Activated naive CD8-positive, alpha-beta T cell treated with anti-CD3 and anti-CD28 coated beads, Interleukin-2, amount 50 U/mL, for 24 hours (primary cell): ENCODE measurements at regions not wholly inside any gene's neighbourhood (a gene's known extent, or its start where the extent isn't known, plus 50 kb on each side); places are given as distances from the start of the nearest gene placed in this dataset.
"Not testable (repeated sequence)": the region's sequence is repeated elsewhere in the genome, so short reads cannot be mapped to it uniquely, and the experiment has no call there.

Source experiments
- ATAC-seq: fragments of 150-1000 bp; cut with Tn5 transposase; one replicate; pipeline ENCODE4 v1.10.0; 2021
- DNase-seq: peaks from one replicate; pipeline ENCODE4 v3.0.0; 2021
- H3K27ac Mint-ChIP-seq: one replicate; pipeline ENCODE4 v1.8.0; 2021; ENCODE audit warnings: mild to moderate bottlenecking, mixed read lengths
- H3K27me3 Mint-ChIP-seq: one replicate; pipeline ENCODE4 v1.8.0; 2021; ENCODE audit warnings: mixed read lengths
- H3K36me3 Mint-ChIP-seq: one replicate; pipeline ENCODE4 v1.8.0; 2021; ENCODE audit warnings: low read depth, mixed read lengths
- H3K4me1 Mint-ChIP-seq: one replicate; pipeline ENCODE4 v1.8.0; 2021; ENCODE audit warnings: mixed read lengths
- H3K4me3 Mint-ChIP-seq: one replicate; pipeline ENCODE4 v1.8.0; 2021; ENCODE audit warnings: mild to moderate bottlenecking, moderate library complexity, mixed read lengths
- H3K9me3 Mint-ChIP-seq: one replicate; pipeline ENCODE4 v1.8.0; 2021; ENCODE audit warnings: mixed read lengths

DNA sequence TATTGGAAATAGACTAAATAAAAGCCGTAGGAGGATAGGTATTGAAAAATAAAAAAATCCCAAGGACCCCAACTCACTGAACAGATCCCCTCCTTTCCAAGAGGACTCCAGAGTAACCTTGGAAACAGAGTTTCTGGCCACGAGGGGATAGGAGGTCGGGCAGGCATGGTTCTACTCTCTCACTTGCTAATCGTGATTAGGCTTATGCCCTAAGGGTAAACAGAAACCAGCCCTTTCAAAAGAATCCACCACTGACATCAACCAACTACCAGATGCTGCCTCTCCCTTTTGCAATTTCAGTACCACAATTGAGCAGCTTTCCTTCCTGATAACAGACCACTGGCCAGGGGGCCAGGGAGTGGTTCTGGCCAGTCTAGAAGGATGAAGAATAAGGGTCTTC lies 477.8 kb downstream of the EIPR1 start:
- no peak overlapping the region for H3K27ac Mint-ChIP-seq
- no peak for ATAC-seq
- DNase-seq, result no peak
- no peaks in the 10 kb centered on the region for H3K9me3 Mint-ChIP-seq
- no peaks in the 10 kb centered on the region for H3K27me3 Mint-ChIP-seq
- H3K4me3 Mint-ChIP-seq, result no peak overlapping the region
- H3K4me1 Mint-ChIP-seq, result peaks cover 11% of the 10 kb centered on the region
- no peaks in the 10 kb centered on the region for H3K36me3 Mint-ChIP-seq

DNA sequence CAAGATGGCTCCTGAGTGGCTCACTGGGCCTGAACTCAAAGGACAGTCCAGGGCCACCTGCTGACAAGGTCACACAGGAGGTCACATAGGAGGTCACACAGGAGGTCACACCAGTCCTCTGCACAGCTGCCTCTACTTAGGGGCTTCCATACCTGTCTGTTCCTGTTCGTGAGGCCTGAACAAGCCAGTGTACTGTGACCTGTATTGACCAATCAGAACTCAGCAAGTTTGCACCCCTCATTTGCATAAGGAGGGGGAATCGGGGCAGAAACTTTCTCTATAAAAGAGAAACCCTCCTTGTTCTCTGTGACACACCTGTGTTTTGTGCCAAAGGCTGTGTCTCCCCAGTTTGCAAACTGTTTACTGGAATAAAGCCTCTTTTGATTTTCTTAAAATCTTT lies 478.9 kb downstream of the EIPR1 start:
- Mint-ChIP-seq H3K27me3 (no peaks in the 10 kb centered on the region), H3K4me1 (peaks cover 11% of the 10 kb centered on the region), H3K9me3 (no peaks in the 10 kb centered on the region), H3K36me3 (no peaks in the 10 kb centered on the region), H3K27ac (no peak overlapping the region), H3K4me3 (no peak overlapping the region)
- no peak for ATAC-seq
- no peak for DNase-seq

DNA sequence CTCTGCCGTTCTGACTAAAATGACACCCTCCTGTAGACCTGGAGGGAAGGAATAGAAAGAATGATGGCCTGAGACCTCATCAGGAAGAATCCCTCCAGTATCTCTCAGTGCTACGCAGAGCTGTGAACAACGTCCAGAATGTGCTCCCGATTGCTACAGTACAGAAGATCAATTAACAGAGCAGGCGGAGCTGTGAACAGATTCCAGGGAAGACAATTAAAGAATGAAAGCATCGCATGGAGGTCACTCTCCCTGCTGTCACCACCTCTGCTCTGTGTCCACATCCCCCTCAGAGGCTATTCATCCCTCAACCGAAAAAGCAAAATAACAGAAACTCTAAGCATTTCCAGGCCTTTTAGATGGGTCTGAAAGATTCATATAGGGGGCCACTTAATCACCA lies 481.0 kb downstream of the EIPR1 start:
- H3K36me3 Mint-ChIP-seq, result no peaks in the 10 kb centered on the region
- H3K4me1 Mint-ChIP-seq, result peaks cover 6% of the 10 kb centered on the region
- ATAC-seq (no peak), DNase-seq (no peak)
- no peak overlapping the region for H3K4me3 Mint-ChIP-seq
- no peaks in the 10 kb centered on the region for H3K27me3 Mint-ChIP-seq
- no peaks in the 10 kb centered on the region for H3K9me3 Mint-ChIP-seq
- no peak overlapping the region for H3K27ac Mint-ChIP-seq

DNA sequence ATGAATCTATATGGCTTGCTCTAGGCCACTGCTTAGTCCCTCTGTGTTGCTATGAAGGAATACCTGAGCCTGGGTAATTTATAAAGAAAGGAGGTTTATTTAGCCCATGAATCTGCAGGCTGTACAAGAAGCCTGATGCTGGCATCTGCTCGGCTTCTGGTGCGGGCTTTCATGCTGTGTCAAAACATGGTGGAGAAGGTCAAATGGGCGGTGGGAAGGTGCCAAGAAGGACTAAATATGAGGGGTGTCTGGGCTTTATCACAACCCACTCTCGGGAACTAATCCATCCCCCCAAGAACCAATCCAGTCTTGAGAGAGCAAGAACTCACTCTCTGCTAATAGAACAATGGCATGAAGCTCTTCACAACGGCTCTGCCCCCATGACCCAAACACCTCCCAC lies 481.6 kb downstream of the EIPR1 start:
- H3K27me3 Mint-ChIP-seq, result no peaks in the 10 kb centered on the region
- H3K4me3 Mint-ChIP-seq, result no peak overlapping the region
- no peak overlapping the region for H3K27ac Mint-ChIP-seq

DNA sequence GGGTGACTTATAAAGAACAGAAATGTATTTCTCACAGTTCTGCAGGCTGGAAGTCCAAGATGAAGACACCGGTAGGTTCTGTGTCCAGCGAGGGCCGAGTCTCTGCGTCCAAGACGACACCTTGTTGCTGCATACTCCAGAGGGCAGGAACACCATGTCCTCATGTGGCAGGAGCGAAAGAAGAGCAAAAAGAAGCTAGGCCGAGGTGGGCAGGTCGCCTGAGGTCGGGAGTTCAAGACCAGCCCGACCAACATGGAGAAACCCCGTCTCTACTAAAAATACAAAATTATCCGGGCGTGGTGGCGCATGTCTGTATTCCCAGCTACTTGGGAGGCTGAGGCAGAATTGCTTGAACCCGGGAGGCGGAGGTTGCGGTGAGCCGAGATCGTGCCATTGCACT lies 483.6 kb downstream of the EIPR1 start:
- not testable (repeated sequence) for H3K9me3 Mint-ChIP-seq, DNase-seq, H3K4me1 Mint-ChIP-seq, H3K4me3 Mint-ChIP-seq, H3K27me3 Mint-ChIP-seq, H3K27ac Mint-ChIP-seq, ATAC-seq, H3K36me3 Mint-ChIP-seq

More for the DNA sequence above, 481.6 kb downstream of the EIPR1 start:
- Mint-ChIP-seq H3K9me3 (no peaks in the 10 kb centered on the region), H3K36me3 (no peaks in the 10 kb centered on the region), H3K4me1 (no peaks in the 10 kb centered on the region)
- DNase-seq, result no peak
- no peak for ATAC-seq

DNA sequence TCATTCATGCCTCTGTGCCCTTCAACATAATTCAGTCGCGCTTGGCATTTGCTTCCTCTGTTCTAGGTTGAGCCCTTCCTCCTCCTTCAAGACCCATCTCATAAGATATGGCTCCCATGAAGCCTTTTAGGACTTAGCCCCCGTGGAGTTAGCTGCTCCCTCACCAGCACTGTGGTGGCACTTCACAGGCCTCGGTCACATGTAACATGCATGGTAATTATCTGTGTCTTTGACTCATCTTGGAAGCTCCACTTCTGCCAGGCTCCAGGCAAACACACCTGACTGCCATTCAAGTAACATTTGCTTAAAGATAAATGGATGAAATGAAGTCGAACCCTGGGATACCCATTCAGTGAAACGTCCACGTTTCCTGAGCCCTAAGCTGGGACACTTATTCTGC lies 484.7 kb downstream of the EIPR1 start:
- Mint-ChIP-seq H3K27me3 (peaks cover 5% of the 10 kb centered on the region), H3K36me3 (no peaks in the 10 kb centered on the region), H3K9me3 (no peaks in the 10 kb centered on the region), H3K4me1 (no peaks in the 10 kb centered on the region), H3K4me3 (no peak overlapping the region), H3K27ac (no peak overlapping the region)
- no peak for DNase-seq
- no peak for ATAC-seq

DNA sequence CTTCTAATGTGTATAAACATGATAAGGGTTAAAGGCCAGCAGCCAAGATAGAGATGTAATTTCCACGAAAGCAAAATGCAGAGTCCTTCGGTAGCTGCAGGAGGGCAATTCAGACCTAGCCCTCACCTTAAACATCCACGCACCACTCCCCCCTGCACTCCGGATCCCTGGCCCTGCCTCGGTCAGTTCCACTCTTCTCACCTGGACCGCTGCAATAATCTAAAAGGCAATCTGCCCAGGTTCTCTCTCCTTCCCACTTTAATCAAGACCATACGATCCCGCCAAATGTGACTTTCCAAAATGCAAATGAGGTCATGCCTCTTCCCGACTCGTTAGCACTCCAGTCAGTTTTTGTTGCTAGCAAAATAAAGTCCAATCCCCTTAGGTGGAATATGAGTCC lies 485.2 kb downstream of the EIPR1 start:
- no peaks in the 10 kb centered on the region for H3K4me1 Mint-ChIP-seq
- H3K27me3 Mint-ChIP-seq, result peaks cover 5% of the 10 kb centered on the region
- H3K36me3 Mint-ChIP-seq, result no peaks in the 10 kb centered on the region
- H3K9me3 Mint-ChIP-seq, result no peaks in the 10 kb centered on the region
- DNase-seq, result no peak
- no peak for ATAC-seq
- no peak overlapping the region for H3K27ac Mint-ChIP-seq
- H3K4me3 Mint-ChIP-seq, result no peak overlapping the region

DNA sequence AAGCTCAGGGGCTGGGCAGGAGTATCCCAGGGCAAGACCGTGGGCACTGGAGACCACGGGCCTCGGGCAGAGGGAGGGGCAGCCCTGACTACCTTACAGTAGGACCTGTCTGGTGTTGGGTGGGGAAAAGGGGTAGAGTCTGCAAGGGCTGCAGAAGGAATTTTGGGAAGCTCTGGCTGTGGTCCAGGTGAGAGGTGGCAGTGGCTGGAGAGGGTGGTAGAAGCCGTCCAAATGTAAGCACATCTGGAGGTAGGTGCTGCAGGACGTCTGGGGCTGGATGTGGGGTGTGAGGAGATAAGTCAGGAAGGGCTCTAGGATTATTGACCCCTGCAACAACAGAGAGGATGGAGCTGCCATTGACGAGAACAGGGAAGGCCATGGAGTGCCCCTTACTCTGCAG lies 486.7 kb downstream of the EIPR1 start:
- Mint-ChIP-seq H3K4me3 (no peak overlapping the region), H3K36me3 (no peaks in the 10 kb centered on the region)
- no peak for ATAC-seq

DNA sequence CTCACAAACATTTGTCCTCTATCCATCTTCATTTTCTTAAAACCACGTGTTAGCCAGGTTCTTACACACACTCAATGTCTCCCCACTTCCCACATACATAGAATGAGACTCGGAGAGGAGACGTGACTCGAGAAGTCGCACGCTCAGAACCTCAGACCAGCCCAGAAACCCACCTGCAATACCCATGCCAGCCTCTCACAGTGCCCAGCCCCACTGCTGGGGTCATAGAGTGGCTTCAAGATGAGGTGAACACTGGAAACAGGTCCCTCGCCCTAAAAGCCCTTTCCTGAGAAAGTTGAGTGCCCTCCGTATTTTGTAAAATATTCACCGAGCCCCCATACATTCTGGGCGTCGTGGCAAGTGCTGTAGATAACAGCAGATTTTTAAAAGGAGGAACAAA lies 487.4 kb downstream of the EIPR1 start:
- no peaks in the 10 kb centered on the region for H3K36me3 Mint-ChIP-seq
- H3K27me3 Mint-ChIP-seq, result peaks cover 11% of the 10 kb centered on the region
- H3K27ac Mint-ChIP-seq, result no peak overlapping the region
- DNase-seq, result no peak
- H3K4me1 Mint-ChIP-seq, result no peaks in the 10 kb centered on the region
- no peak overlapping the region for H3K4me3 Mint-ChIP-seq
- H3K9me3 Mint-ChIP-seq, result no peaks in the 10 kb centered on the region
- ATAC-seq, result no peak

More for the DNA sequence above, 486.7 kb downstream of the EIPR1 start:
- Mint-ChIP-seq H3K27me3 (peaks cover 11% of the 10 kb centered on the region), H3K9me3 (no peaks in the 10 kb centered on the region), H3K4me1 (no peaks in the 10 kb centered on the region), H3K27ac (no peak overlapping the region)
- no peak for DNase-seq

DNA sequence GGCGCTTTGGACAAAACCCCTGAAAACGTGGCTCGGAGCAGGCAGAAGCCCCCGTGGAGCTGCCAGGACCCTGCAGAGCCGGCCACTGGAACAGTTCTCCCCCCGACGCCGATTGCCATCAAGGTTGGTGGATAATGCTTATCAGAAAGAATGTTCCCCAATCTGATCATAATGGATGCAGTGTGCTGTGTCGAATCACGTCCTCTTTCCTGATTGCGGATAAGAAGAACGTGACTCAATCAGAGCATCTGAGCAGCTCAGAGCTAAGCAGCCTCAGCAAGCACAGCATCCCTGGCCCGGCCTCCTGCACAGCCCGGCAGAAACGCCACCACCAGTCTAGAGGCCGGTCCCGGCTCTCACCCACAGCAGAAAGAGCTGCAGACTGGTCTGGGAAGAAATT lies 488.0 kb downstream of the EIPR1 start:
- H3K4me1 Mint-ChIP-seq, result no peaks in the 10 kb centered on the region
- H3K36me3 Mint-ChIP-seq, result no peaks in the 10 kb centered on the region
- no peak for DNase-seq
- peaks cover 12% of the 10 kb centered on the region for H3K27me3 Mint-ChIP-seq
- no peaks in the 10 kb centered on the region for H3K9me3 Mint-ChIP-seq
- ATAC-seq, result no peak
- no peak overlapping the region for H3K4me3 Mint-ChIP-seq
- H3K27ac Mint-ChIP-seq, result no peak overlapping the region

DNA sequence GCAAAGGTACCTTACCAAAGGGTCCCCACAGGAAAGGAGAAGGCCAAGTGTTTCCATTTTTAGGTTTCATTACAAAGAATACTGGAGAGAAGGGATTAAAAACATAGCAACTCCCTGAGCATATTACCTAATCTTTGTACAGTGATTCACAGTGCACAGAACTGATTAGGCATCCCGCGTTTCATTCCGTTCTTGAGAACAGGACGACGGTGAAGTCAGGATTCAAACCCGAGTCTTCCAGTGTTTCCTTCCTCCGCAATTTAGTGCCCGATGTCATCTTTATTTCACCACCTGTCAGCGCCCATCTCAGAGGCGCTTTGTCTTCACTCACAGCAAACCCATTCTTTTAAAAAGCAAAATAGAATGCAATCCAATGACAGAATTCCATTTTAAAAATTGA lies 488.5 kb downstream of the EIPR1 start:
- Mint-ChIP-seq H3K4me3 (no peak overlapping the region), H3K36me3 (no peaks in the 10 kb centered on the region), H3K27ac (no peak overlapping the region), H3K9me3 (no peaks in the 10 kb centered on the region), H3K27me3 (peaks cover 12% of the 10 kb centered on the region), H3K4me1 (no peaks in the 10 kb centered on the region)
- ATAC-seq, result no peak
- DNase-seq, result no peak

DNA sequence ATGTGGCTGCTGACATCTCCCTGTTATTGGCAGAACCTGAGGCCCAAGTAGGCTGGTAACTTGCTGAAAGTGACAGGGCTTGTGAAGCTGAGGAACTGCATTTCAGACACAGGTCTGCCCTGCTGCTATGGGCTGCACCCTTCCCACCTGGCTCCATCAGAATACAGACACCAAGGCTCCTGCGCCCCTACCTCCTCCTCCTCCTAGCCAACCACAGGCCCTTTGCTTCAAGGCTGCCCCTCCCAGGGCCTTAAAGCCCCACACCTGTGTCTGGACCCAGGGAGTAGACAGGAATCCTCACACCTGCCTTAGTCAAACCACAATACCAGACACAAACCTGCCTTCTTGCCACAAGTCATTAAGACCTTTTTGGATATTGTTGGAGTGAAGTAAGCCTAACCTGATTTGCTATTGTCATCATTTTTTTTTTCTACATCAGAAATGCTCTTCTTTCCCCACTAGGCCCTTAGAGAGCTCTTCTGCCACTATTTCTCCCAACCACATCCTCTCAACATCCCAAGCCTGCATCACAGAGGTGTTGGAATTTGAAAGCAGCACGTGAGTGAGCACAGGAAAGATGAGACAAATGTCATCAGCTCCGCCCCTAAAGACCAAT lies 489.7 kb downstream of the EIPR1 start:
- no peak overlapping the region for H3K4me3 Mint-ChIP-seq
- no peak for DNase-seq
- H3K27me3 Mint-ChIP-seq, result peaks cover 12% of the 10 kb centered on the region
- H3K36me3 Mint-ChIP-seq, result no peaks in the 10 kb centered on the region
- ATAC-seq, result no peak
- no peaks in the 10 kb centered on the region for H3K4me1 Mint-ChIP-seq
- H3K9me3 Mint-ChIP-seq, result peaks cover 5% of the 10 kb centered on the region
- H3K27ac Mint-ChIP-seq, result no peak overlapping the region

DNA sequence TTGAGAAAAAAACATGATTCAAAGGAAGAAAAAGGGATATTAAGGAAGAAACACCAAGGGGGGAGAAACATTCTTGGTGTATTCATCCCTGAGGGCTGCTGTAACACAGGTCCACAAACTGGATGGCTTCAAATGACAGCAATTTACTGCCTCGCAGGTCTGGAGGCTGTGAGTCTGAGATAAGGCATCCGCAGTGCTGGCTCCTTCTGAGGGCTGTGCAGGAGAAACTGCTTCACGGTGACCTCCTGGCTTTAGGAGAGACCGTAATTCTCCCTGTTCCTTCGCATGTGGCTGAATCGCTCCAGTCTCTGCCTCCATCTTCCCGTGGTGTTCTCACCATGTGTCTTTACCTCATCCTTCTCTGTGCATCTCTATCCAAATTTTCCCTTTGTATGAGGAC lies 490.7 kb downstream of the EIPR1 start:
- Mint-ChIP-seq H3K36me3 (no peaks in the 10 kb centered on the region), H3K4me1 (no peaks in the 10 kb centered on the region), H3K27me3 (peaks cover 12% of the 10 kb centered on the region), H3K27ac (no peak overlapping the region), H3K9me3 (peaks cover 13% of the 10 kb centered on the region), H3K4me3 (no peak overlapping the region)
- DNase-seq (no peak), ATAC-seq (no peak)

DNA sequence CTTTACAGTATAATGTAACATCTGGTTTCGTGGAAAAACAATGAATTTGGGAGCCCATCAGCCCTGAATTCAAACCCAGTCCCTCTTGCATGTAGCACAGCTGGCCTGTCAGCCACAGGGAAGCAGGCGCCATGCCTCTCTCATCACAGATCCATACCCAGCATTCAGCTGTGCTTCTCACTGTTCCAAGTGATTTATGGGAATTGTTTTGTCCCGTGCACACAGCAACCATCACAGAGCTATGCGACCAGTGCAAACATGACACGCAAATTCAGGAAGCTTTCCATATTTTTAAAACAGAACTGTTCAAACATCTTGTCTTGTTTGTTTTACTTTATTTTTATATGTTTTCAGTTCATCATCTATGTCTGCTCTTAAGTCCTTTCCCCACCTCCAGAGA lies 496.1 kb downstream of the EIPR1 start:
- peaks cover 2% of the 10 kb centered on the region for H3K4me1 Mint-ChIP-seq
- H3K9me3 Mint-ChIP-seq, result peaks cover 13% of the 10 kb centered on the region
- no peak overlapping the region for H3K27ac Mint-ChIP-seq
- peaks cover 2% of the 10 kb centered on the region for H3K27me3 Mint-ChIP-seq
- no peak overlapping the region for H3K4me3 Mint-ChIP-seq
- no peaks in the 10 kb centered on the region for H3K36me3 Mint-ChIP-seq
- ATAC-seq, result no peak
- no peak for DNase-seq

DNA sequence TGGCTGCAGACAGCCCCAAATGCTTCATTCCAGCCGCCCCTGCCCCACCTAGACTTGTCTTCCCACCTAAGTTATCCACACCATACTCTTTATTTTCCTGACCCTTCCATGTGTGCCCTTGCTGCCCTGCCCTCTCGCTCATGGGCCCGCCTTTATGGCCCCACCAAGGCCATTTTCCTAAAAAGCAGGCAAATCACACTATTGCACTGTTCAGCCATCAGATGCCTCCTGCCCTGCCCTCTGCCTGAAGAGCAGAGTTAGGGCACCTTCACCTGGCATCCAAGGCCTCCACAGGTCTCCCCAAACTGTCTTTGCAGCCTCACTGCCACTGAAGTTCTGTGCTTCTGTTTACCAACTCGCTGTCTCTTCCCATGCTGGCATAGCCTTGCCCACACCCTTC lies 496.7 kb downstream of the EIPR1 start:
- ATAC-seq (no peak), DNase-seq (no peak)
- Mint-ChIP-seq H3K9me3 (peaks cover 13% of the 10 kb centered on the region), H3K4me3 (no peak overlapping the region), H3K27ac (no peak overlapping the region), H3K27me3 (peaks cover 2% of the 10 kb centered on the region), H3K4me1 (peaks cover 2% of the 10 kb centered on the region), H3K36me3 (no peaks in the 10 kb centered on the region)

DNA sequence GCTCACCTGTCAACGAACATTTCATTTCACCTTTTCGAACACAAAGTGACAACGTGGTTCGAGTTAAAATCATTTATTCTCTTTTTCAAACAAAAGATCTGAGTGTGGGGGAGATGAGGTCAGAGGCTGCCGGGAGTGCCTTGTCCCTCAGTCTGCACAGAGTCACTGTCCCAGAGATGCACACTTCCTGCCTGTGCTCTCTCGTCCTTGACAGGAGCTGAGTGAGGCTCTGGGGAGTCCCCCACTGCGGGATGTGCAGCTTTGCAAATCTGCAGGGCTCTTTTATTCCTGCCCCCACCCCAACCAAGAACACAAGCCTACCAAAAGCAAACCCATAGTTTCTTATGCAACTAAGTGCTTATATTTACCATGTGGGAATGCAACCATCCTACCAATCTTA lies 497.8 kb downstream of the EIPR1 start:
- DNase-seq (no peak), ATAC-seq (no peak)
- H3K4me1 Mint-ChIP-seq, result peaks cover 2% of the 10 kb centered on the region
- H3K4me3 Mint-ChIP-seq, result no peak overlapping the region
- no peaks in the 10 kb centered on the region for H3K36me3 Mint-ChIP-seq
- no peak overlapping the region for H3K27ac Mint-ChIP-seq
- peaks cover 2% of the 10 kb centered on the region for H3K27me3 Mint-ChIP-seq
- H3K9me3 Mint-ChIP-seq, result peaks cover 13% of the 10 kb centered on the region
